ENCODE measurements at regions not wholly inside any gene's neighbourhood (a gene's known extent, or its start where the extent isn't known, plus 50 kb on each side); places are given as distances from the start of the nearest gene placed in this dataset.

GRCh38 chr4:24057915-24058559, 168.2 kb upstream of the PPARGC1A start:
- BruUV-seq (replicated peaks) = no TSS peak
- ChIA-PET POLR2A (no interaction called here), CTCF (interaction anchor here (0.7 kb wide), 1 partner anchor 916 kb away, joined by 6 read pairs; no protein-coding TSS in a partner anchor)
- no peak for DNase-seq
- H3K36me3 Mint-ChIP-seq (ENCODE audit: insufficient read depth, unreplicated experiment) = no peaks in the 10 kb centered on the region
- intact Hi-C loops (cut with micrococcal nuclease; ENCODE audit: unreplicated experiment) = no loop called here
- H3K36me3 ChIP-seq (ENCODE audit: control insufficient read depth, insufficient read depth, low read length) = no peaks in the 10 kb centered on the region
- H3K27me3 Mint-ChIP-seq (ENCODE audit: insufficient read depth, unreplicated experiment) = peaks cover 12% of the 10 kb centered on the region
- H3K27ac Mint-ChIP-seq (ENCODE audit: unreplicated experiment) = no peak overlapping the region
- no peak overlapping the region for H3K4me3 Mint-ChIP-seq (ENCODE audit: unreplicated experiment)
- H3K4me1 Mint-ChIP-seq (ENCODE audit: low read depth, unreplicated experiment) = no peaks in the 10 kb centered on the region
- no peak overlapping the region for H3K4me3 ChIP-seq (ENCODE audit: low read depth, low read length)
- no peaks in the 10 kb centered on the region for H3K9me3 ChIP-seq
- H3K9me3 Mint-ChIP-seq (ENCODE audit: unreplicated experiment) = no peaks in the 10 kb centered on the region
- no peaks in the 10 kb centered on the region for H3K4me1 ChIP-seq
- TF ChIP-seq, protein P1, sequence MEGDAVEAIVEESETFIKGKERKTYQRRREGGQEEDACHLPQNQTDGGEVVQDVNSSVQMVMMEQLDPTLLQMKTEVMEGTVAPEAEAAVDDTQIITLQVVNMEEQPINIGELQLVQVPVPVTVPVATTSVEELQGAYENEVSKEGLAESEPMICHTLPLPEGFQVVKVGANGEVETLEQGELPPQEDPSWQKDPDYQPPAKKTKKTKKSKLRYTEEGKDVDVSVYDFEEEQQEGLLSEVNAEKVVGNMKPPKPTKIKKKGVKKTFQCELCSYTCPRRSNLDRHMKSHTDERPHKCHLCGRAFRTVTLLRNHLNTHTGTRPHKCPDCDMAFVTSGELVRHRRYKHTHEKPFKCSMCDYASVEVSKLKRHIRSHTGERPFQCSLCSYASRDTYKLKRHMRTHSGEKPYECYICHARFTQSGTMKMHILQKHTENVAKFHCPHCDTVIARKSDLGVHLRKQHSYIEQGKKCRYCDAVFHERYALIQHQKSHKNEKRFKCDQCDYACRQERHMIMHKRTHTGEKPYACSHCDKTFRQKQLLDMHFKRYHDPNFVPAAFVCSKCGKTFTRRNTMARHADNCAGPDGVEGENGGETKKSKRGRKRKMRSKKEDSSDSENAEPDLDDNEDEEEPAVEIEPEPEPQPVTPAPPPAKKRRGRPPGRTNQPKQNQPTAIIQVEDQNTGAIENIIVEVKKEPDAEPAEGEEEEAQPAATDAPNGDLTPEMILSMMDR (IDR thresholded peaks at IDR 0.05; ENCODE audit: insufficient read depth in 1 of 2, low read depth in 1 of 2, low read length in 1 of 2, severe bottlenecking in 1 of 2, unreplicated experiment in 1 of 2) = no peak
- H3K27me3 ChIP-seq (replicated peaks; ENCODE audit: control insufficient read depth, insufficient read depth, low read length) = no peaks in the 10 kb centered on the region

- no peak overlapping the region for H3K4me3 ChIP-seq (ENCODE audit: low read depth, low read length)
- ChIA-PET CTCF (no interaction called here), POLR2A (no interaction called here)
- TF ChIP-seq, protein P1 (IDR thresholded peaks at IDR 0.05; ENCODE audit: insufficient read depth in 1 of 2, low read depth in 1 of 2, low read length in 1 of 2, severe bottlenecking in 1 of 2, unreplicated experiment in 1 of 2) = no peak
- BruUV-seq (replicated peaks) = no TSS peak
- H3K9me3 ChIP-seq = no peaks in the 10 kb centered on the region
- no peak overlapping the region for H3K27ac Mint-ChIP-seq (ENCODE audit: unreplicated experiment)
- no peak for DNase-seq
- H3K27me3 Mint-ChIP-seq (ENCODE audit: insufficient read depth, unreplicated experiment) = peaks cover 20% of the 10 kb centered on the region
- no peaks in the 10 kb centered on the region for H3K36me3 ChIP-seq (ENCODE audit: control insufficient read depth, insufficient read depth, low read length)
- no peaks in the 10 kb centered on the region for H3K4me1 ChIP-seq
- H3K27me3 ChIP-seq (replicated peaks; ENCODE audit: control insufficient read depth, insufficient read depth, low read length) = no peaks in the 10 kb centered on the region
- H3K9me3 Mint-ChIP-seq (ENCODE audit: unreplicated experiment) = no peaks in the 10 kb centered on the region
- H3K36me3 Mint-ChIP-seq (ENCODE audit: insufficient read depth, unreplicated experiment) = no peaks in the 10 kb centered on the region
- H3K4me1 Mint-ChIP-seq (ENCODE audit: low read depth, unreplicated experiment) = no peaks in the 10 kb centered on the region
- intact Hi-C loops (cut with micrococcal nuclease; ENCODE audit: unreplicated experiment) = no loop called here
- H3K4me3 Mint-ChIP-seq (ENCODE audit: unreplicated experiment) = no peak overlapping the region
These were observed 166.4 kb upstream of the PPARGC1A start for GRCh38 chr4:24056289-24056688.

DNA sequence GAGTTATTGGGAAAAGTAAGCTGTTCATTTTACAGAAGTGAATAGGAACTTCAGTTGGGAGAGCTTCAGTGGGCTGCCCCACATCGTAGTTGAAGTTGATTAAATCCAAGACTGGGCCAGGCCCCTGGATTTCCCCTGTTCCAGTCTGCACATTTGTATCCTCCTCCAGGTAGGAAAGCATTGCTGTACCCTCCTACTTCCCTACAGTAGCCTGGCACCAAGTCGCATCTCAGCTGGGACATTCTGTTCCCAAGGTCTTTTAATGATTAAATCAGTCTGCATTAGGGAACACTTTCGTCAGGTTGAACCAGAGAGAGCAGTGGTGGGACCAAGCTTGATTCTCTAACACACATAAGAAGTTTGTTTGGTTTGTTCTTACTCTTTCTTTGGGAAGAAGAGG, 165.8 kb upstream of the PPARGC1A start:
- Histone ChIP-seq H3K4me3 (ENCODE audit: low read depth, low read length) (no peak overlapping the region), H3K36me3 (ENCODE audit: control insufficient read depth, insufficient read depth, low read length) (no peaks in the 10 kb centered on the region), H3K27me3 (replicated peaks; ENCODE audit: control insufficient read depth, insufficient read depth, low read length) (no peaks in the 10 kb centered on the region), H3K9me3 (no peaks in the 10 kb centered on the region), H3K4me1 (no peaks in the 10 kb centered on the region)
- Mint-ChIP-seq H3K27me3 (ENCODE audit: insufficient read depth, unreplicated experiment) (peaks cover 20% of the 10 kb centered on the region), H3K9me3 (ENCODE audit: unreplicated experiment) (no peaks in the 10 kb centered on the region), H3K36me3 (ENCODE audit: insufficient read depth, unreplicated experiment) (no peaks in the 10 kb centered on the region), H3K4me3 (ENCODE audit: unreplicated experiment) (no peak overlapping the region), H3K4me1 (ENCODE audit: low read depth, unreplicated experiment) (no peaks in the 10 kb centered on the region), H3K27ac (ENCODE audit: unreplicated experiment) (no peak overlapping the region)
- ChIA-PET POLR2A (no interaction called here), CTCF (no interaction called here)
- intact Hi-C loops (cut with micrococcal nuclease; ENCODE audit: unreplicated experiment) = no loop called here
- no TSS peak for BruUV-seq (replicated peaks)
- TF ChIP-seq, protein P1 (IDR thresholded peaks at IDR 0.05; ENCODE audit: insufficient read depth in 1 of 2, low read depth in 1 of 2, low read length in 1 of 2, severe bottlenecking in 1 of 2, unreplicated experiment in 1 of 2) = no peak
- DNase-seq = no peak
